GM19238 (cell line): ENCODE measurements at regions not wholly inside any gene's neighbourhood (a gene's known extent, or its start where the extent isn't known, plus 50 kb on each side); places are given as distances from the start of the nearest gene placed in this dataset.
"Not testable (repeated sequence)": the region's sequence is repeated elsewhere in the genome, so short reads cannot be mapped to it uniquely, and the experiment has no call there.

ENCODE experiments used
- DNase-seq: peaks from one replicate; pipeline ENCODE4 v3.0.0; 2011; ENCODE audit warnings: low spot score; ENCODE audit not compliant: insufficient read length

DNA sequence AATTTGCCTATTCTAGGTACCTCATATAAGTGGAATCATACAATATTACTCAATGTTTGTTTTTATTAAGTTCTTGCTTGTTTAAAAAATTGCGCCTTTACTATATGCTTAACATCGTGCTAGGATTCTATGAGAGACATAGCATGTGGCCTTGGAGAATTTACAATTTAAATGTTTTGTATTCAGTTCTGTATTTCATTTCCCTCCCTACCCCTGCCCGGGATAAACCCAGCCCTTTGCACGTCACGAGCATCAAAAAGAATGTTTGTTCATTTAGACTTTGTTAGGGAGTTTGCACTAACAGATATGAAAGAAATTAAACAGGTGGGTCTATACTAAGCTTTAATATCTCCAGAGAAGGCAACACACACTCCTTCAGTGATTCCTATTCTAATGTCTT is 75.7 kb downstream of the C18orf54 start:
- no peak for DNase-seq

GRCh38 chr18:54433857-54434256 is 76.2 kb downstream of the C18orf54 start:
- DNase-seq, result no peak

DNA sequence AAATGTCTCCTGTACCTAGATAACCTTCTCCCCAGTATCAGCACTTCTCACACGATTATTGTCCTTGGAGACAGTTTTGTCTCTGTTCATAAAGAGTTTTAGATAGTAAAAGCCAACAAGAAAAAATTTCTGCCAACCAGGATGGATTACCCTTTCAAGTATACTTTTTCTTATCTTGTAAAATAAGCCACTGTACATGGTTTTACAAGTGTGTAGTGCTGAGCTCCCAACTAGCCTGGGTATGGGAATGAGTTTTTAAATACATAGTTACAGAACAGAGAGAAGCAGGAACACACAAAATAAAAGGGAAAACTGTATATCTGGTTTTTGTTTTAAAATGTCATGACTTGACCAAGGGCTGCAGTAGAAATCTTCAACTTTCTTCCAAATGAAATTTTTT is 76.7 kb downstream of the C18orf54 start:
- no peak for DNase-seq

GRCh38 chr18:54436501-54436900 is 78.8 kb downstream of the C18orf54 start:
- DNase-seq, result no peak

GRCh38 chr18:54440292-54440691 is 82.6 kb downstream of the C18orf54 start:
- no peak for DNase-seq

DNA sequence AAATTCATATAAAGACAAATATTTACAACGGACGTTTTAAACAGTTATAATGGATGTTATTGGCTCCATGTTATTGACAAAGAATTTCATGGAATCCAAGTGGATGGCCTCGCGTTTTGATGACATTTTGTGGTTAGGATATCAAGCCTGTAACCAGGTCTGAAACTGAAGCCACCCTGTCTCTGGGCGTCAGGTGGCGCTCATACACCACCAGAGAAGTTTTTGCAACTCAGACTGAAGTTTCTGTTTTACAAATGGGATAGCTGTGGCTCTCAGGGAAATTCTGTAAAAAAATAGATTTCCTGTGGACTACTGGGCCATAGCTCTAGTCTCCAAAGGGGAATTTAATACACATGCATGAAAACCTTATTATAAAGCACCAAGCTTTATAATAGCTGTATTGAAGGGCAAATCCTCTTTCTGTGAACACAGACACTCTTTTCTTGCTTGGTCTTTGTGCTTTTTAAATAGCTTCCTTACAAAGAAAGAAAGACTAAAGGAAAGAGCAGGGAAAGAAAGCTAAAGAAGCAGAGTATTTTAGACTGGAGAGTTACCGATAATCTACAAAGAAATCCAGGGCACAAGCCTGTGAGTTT is 86.7 kb downstream of the C18orf54 start:
- DNase-seq, result peak; percentile 2

DNA sequence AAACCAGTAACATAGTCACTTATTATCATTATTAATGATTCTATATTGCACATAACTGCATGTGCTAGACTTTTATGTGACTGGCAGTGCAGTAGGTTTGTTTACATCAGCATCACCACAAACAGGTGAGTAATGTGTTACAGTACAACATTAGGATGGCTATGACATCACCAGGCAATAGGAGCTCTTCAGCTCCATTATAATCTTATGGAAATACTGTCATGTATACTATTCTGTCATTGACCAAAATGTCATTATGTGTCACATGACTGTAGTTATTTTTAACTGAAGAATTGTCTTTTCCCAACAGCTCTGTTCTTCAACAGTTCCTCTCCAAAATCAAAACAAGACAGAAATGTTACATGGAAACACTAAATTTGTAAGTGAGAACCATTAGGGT is 96.3 kb downstream of the C18orf54 start:
- DNase-seq, result no peak

GRCh38 chr18:54465502-54465901 is 107.8 kb downstream of the C18orf54 start:
- no peak for DNase-seq

DNA sequence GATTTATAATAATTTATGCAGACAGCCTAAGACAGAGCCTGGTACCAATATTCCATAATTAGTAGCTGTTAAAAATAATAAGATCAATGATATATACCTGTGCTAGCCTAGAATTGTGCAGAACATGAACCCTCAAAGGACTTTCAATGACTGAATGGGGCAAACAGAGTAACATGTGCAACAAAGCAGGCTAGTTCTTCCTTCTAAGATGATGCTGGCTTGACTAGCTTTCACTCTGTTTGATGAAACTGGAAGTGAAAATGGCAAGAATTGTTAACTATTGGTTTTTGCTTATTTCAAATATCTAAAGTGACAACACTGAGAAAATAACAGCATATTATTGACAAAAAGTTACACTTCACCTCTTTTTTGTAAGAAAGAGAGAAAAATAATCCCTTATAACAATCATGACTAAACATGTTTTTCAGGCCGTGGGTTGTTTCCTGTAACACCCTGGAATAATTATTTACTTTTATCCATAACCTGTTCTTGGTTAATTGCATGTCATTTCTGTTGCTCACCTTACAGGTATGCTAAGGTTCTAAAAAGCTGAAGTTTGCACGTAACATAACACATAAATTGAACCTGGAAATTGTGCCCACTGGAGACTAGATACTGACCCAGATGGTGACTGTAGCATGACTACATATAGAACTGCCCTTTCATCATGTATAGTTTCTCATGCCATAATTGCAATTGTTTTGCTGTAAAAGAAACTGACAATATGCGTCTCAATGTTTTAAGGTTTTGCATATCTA is 108.7 kb downstream of the C18orf54 start:
- no peak for DNase-seq

DNA sequence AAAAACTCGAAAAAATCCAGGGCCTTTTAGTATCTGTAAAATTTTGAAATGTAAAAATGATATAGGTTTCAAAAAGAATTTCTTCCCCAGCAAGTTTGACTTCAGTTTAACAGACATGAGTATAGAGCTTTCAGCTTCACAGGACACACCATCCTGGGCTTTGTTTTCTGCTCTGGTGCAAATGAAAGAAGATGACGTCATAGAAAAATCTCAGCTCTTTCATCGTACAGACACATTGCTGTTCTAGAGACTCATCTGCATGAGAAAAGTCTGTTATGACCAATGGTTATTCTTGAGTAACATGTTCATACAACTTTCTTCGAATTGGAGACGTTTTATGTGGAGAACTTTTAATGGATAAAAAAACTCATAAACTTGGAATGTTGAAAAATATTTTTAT is 111.7 kb upstream of the DYNAP start:
- no peak for DNase-seq

GRCh38 chr18:54480616-54481015 is 110.4 kb upstream of the DYNAP start:
- no peak for DNase-seq

DNA sequence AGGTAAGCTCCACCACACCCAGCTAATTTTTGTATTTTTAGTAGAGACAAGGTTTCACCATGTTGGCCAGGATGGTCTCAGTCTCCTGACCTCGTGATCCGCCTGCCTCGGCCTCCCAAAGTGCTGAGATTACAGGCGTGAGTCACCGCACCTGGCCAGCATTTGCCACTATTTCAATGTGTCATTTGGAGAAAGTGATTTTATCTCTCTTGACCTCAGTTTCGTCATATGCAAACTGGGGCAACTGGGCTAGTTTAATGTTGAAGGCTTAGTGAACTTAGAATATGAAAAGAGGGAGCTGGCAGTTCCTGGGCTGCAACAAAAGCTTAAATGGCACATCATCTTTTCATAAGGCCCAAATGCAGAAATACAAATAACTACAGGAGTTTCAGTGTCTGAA is 88.6 kb upstream of the DYNAP start:
- DNase-seq, result not testable (repeated sequence)

DNA sequence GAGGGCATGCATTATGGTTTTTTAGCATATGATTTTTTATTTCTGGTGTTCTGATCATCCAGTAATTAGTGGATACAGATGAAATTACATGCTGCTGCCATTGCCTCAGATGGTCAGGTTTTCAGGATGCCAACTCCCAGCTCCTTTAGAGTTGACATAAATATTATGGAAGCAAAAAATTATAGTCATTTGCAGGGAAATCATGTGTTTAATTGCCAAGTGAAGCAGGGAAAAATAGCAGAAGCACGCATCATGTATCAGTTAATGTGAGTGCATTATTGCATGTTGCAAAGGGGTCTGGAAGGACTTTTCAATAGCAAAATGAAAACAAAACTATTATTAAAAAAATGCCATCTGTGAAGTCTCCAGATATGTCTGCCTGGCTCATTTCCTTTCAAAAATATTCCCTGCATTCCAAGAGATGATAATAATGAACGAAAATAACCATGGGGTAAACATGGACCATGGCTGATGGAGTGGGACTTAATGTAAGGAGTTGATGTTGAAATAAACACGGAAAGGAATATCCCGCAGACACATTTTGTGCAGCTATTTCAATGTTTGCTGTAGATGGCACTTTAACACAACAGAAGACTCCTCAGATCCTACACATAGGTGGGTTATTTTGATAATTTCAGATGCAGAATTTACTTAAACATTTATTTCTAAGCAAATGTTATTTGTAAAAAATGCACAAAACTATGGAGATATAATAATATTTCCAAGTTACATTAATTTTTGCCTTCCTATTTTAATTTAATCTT is 87.7 kb upstream of the DYNAP start:
- DNase-seq, result no peak

- no peak for DNase-seq
These were observed 84.4 kb upstream of the DYNAP start for GRCh38 chr18:54506516-54507261.

- DNase-seq, result no peak
These were observed 81.3 kb upstream of the DYNAP start for GRCh38 chr18:54509793-54510192.

- DNase-seq, result no peak
These were observed 75.9 kb upstream of the DYNAP start for GRCh38 chr18:54515149-54515548.

DNA sequence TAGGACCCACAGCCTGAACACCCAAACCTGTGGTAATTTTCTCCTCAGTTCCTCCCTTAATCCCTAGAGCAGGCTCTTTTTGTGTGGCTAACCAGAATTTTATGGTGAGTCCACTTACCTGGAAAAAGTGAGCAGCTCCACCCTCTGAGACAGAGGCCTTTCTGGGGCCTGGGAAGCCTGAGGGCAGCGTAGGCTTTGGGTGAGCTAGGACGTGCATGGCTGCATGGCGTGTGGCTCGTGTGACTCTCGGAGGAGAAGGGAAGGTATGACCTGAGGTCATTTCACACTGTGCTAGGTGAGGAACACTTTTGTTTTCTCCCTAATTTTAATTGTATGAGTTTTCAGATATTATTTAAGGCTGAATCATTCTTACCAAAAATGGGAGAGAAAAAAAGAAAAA is 73.5 kb upstream of the DYNAP start:
- no peak for DNase-seq

GRCh38 chr18:54521846-54522245 is 69.2 kb upstream of the DYNAP start:
- DNase-seq, result no peak

DNA sequence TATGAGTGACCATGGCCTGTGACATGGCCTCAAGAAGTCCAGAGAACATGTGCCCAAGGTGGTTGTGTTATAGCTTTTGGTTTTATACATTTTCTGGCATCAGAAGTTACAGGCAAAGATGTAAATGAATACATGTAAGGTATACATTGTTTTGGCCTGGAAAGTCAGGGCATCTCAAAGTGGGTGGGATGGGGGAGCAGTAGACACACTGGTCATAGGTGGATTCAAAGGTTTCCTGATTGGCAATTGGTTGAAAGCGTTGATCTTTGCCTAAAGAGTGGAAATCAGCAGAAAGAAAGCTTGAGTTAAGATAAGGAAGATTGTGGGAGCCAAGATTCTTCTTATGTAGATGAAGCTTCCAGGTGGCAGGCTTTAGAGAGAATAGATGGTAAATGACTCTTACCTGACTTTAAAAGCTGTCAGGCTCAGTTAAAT is 62.1 kb upstream of the DYNAP start:
- no peak for DNase-seq

GRCh38 chr18:54529444-54529843 is 61.6 kb upstream of the DYNAP start:
- no peak for DNase-seq

GRCh38 chr18:54530285-54530684 is 60.8 kb upstream of the DYNAP start:
- no peak for DNase-seq
